Daoy (cell line): ENCODE measurements at regions not wholly inside any gene's neighbourhood (a gene's known extent, or its start where the extent isn't known, plus 50 kb on each side); places are given as distances from the start of the nearest gene placed in this dataset.
"Not testable (repeated sequence)": the region's sequence is repeated elsewhere in the genome, so short reads cannot be mapped to it uniquely, and the experiment has no call there.

ENCODE experiments used
- DNase-seq: peaks from one replicate; pipeline ENCODE4 v3.0.0-alpha.2; 2015; ENCODE audit warnings: low read depth

- DNase-seq: no peak
These were observed 133.4 kb downstream of the EHF start for GRCh38 chr11:34754171-34754823.

GRCh38 chr11:34750692-34751405, 130.0 kb downstream of the EHF start:
- DNase-seq: no peak

- peak; percentile 81 for DNase-seq
These were observed 129.1 kb downstream of the EHF start for GRCh38 chr11:34749666-34750659.

- no peak for DNase-seq
These were observed 127.1 kb downstream of the EHF start for GRCh38 chr11:34748036-34748435.

GRCh38 chr11:34747251-34747650, 126.4 kb downstream of the EHF start:
- no peak for DNase-seq

- DNase-seq: no peak
These were observed 124.3 kb downstream of the EHF start for GRCh38 chr11:34745195-34745594.

- no peak for DNase-seq
These were observed 123.6 kb downstream of the EHF start for GRCh38 chr11:34744511-34744910.

GRCh38 chr11:34738237-34738636, 117.3 kb downstream of the EHF start:
- no peak for DNase-seq

- no peak for DNase-seq
These were observed 111.9 kb downstream of the EHF start for GRCh38 chr11:34732831-34733230.

- no peak for DNase-seq
These were observed 110.7 kb downstream of the EHF start for GRCh38 chr11:34731603-34732002.

GRCh38 chr11:34730544-34731295, 109.8 kb downstream of the EHF start:
- DNase-seq: no peak

GRCh38 chr11:34728609-34729008, 107.7 kb downstream of the EHF start:
- no peak for DNase-seq

GRCh38 chr11:34727228-34727737, 106.4 kb downstream of the EHF start:
- DNase-seq: no peak

GRCh38 chr11:34724973-34725372, 104.1 kb downstream of the EHF start:
- no peak for DNase-seq

GRCh38 chr11:34721646-34722045, 100.8 kb downstream of the EHF start:
- DNase-seq: no peak

- DNase-seq: no peak
These were observed 98.5 kb downstream of the EHF start for GRCh38 chr11:34719303-34719848.

GRCh38 chr11:34713631-34714030, 92.7 kb downstream of the EHF start:
- DNase-seq: not testable (repeated sequence)
